ENCODE measurements at regions not wholly inside any gene's neighbourhood (a gene's known extent, or its start where the extent isn't known, plus 50 kb on each side); places are given as distances from the start of the nearest gene placed in this dataset.

GRCh38 chr6:22147921-22148776 lies 148.7 kb downstream of the PRL start:
- H3K27ac ChIP-seq (ENCODE audit: low read length in 2 of 2), result no peak overlapping the region
- no peak for DNase-seq
- peaks cover 2% of the 10 kb centered on the region for H3K4me1 Mint-ChIP-seq
- CTCF ChIA-PET, result no interaction called here
- no peaks in the 10 kb centered on the region for H3K36me3 ChIP-seq (replicated peaks in 1 of 2; ENCODE audit: control extremely low read depth in 1 of 2, control insufficient read depth in 1 of 2, extremely low read depth in 1 of 2, insufficient read depth in 2 of 2, low read length in 1 of 2)
- H3K27me3 ChIP-seq (replicated peaks in 1 of 4; ENCODE audit: control extremely low read depth in 1 of 4, control insufficient read depth in 3 of 4, insufficient read depth in 4 of 4, low read length in 3 of 4), result peaks cover 0 to 4% (median 0%) of the 10 kb centered on the region in 4 experiments
- no peak overlapping the region for H3K4me3 ChIP-seq (ENCODE audit: control extremely low read depth in 1 of 5, extremely low read depth in 1 of 5, insufficient read depth in 1 of 5, low read depth in 2 of 5, low read length in 4 of 5)
- intact Hi-C loops (cut with micrococcal nuclease), result no loop called here
- peaks cover 12% of the 10 kb centered on the region for H3K27me3 Mint-ChIP-seq
- POLR2A ChIA-PET, result no interaction called here
- H3K4me3 Mint-ChIP-seq, result no peak overlapping the region
- no peaks in the 10 kb centered on the region for H4K20me1 ChIP-seq (ENCODE audit: control insufficient read depth, insufficient read depth, low read length, poor library complexity, severe bottlenecking)
- ATAC-seq (ENCODE audit: low read depth), result no peak
- no peaks in the 10 kb centered on the region for H3K9me3 ChIP-seq (ENCODE audit: control extremely low read depth in 1 of 3, control insufficient read depth in 2 of 3, insufficient read depth in 1 of 3, low read length in 2 of 3)
- H3K4me1 ChIP-seq (ENCODE audit: control insufficient read depth in 2 of 2, insufficient read depth in 2 of 2, low read length in 2 of 2), result peaks cover 5 to 6% of the 10 kb centered on the region in 2 donors
- no peak overlapping the region for H3K4me2 ChIP-seq (replicated peaks; ENCODE audit: low read depth, low read length, poor library complexity, severe bottlenecking)
- H3K9ac ChIP-seq (ENCODE audit: low read length), result no peak overlapping the region
- TF ChIP-seq EZH2 (IDR thresholded peaks at IDR 0.05; ENCODE audit: borderline replicate concordance, insufficient read depth, low read depth, low read length, poor library complexity, severe bottlenecking) (no peak), CTCF (IDR thresholded peaks at IDR 0.05) (no peak)
- H3K79me2 ChIP-seq (ENCODE audit: control insufficient read depth, insufficient read depth, low read length), result no peaks in the 10 kb centered on the region
- H3K27ac Mint-ChIP-seq, result no peak overlapping the region
- 78% methylated on average over 1 of the region's 7 CpGs for WGBS (ENCODE audit: insufficient coverage)
- no peaks in the 10 kb centered on the region for H3K9me3 Mint-ChIP-seq (ENCODE audit: insufficient read depth)
- H2AFZ ChIP-seq (ENCODE audit: insufficient read depth, low read depth, low read length, poor library complexity, severe bottlenecking), result no peak overlapping the region

- TF ChIP-seq CTCF (IDR thresholded peaks at IDR 0.05), result no peak
- TF ChIP-seq EZH2 (IDR thresholded peaks at IDR 0.05; ENCODE audit: borderline replicate concordance, insufficient read depth, low read depth, low read length, poor library complexity, severe bottlenecking), result no peak
- Mint-ChIP-seq H3K27me3 (peaks cover 12% of the 10 kb centered on the region), H3K4me1 (peaks cover 10% of the 10 kb centered on the region), H3K4me3 (no peak overlapping the region), H3K27ac (no peak overlapping the region), H3K9me3 (ENCODE audit: insufficient read depth) (no peaks in the 10 kb centered on the region)
- Histone ChIP-seq H3K36me3 (replicated peaks in 1 of 2; ENCODE audit: control extremely low read depth in 1 of 2, control insufficient read depth in 1 of 2, extremely low read depth in 1 of 2, insufficient read depth in 2 of 2, low read length in 1 of 2) (no peaks in the 10 kb centered on the region), H3K4me2 (replicated peaks; ENCODE audit: low read depth, low read length, poor library complexity, severe bottlenecking) (no peak overlapping the region), H3K9me3 (ENCODE audit: control extremely low read depth in 1 of 3, control insufficient read depth in 2 of 3, insufficient read depth in 1 of 3, low read length in 2 of 3) (no peaks in the 10 kb centered on the region), H3K27ac (ENCODE audit: low read length in 2 of 2) (no peak overlapping the region), H3K9ac (ENCODE audit: low read length) (no peak overlapping the region), H2AFZ (ENCODE audit: insufficient read depth, low read depth, low read length, poor library complexity, severe bottlenecking) (peak overlapping the region; percentile 8), H3K4me1 (ENCODE audit: control insufficient read depth in 2 of 2, insufficient read depth in 2 of 2, low read length in 2 of 2) (peaks cover 11 to 12% of the 10 kb centered on the region in 2 donors), H3K79me2 (ENCODE audit: control insufficient read depth, insufficient read depth, low read length) (no peaks in the 10 kb centered on the region), H3K4me3 (ENCODE audit: control extremely low read depth in 1 of 5, extremely low read depth in 1 of 5, insufficient read depth in 1 of 5, low read depth in 2 of 5, low read length in 4 of 5) (no peak overlapping the region), H4K20me1 (ENCODE audit: control insufficient read depth, insufficient read depth, low read length, poor library complexity, severe bottlenecking) (no peaks in the 10 kb centered on the region), H3K27me3 (replicated peaks in 1 of 4; ENCODE audit: control extremely low read depth in 1 of 4, control insufficient read depth in 3 of 4, insufficient read depth in 4 of 4, low read length in 3 of 4) (peaks cover 0 to 4% (median 0%) of the 10 kb centered on the region in 4 experiments)
- no peak for DNase-seq
- 48% methylated on average over 2 of the region's 3 CpGs for WGBS (ENCODE audit: insufficient coverage)
- CTCF ChIA-PET, result no interaction called here
- POLR2A ChIA-PET, result no interaction called here
- intact Hi-C loops (cut with micrococcal nuclease), result no loop called here
- no peak for ATAC-seq (ENCODE audit: low read depth)
Observed at GRCh38 chr6:22149096-22149495, 147.7 kb downstream of the PRL start.

Measured in B cell (primary cell).